H54 (cell line): ENCODE measurements at regions not wholly inside any gene's neighbourhood (a gene's known extent, or its start where the extent isn't known, plus 50 kb on each side); places are given as distances from the start of the nearest gene placed in this dataset.
"Not testable (repeated sequence)": the region's sequence is repeated elsewhere in the genome, so short reads cannot be mapped to it uniquely, and the experiment has no call there.

Source experiments
- DNase-seq: peaks from one replicate; pipeline ENCODE4 v3.0.0; 2011; ENCODE audit warnings: low spot score, mixed read lengths; ENCODE audit not compliant: insufficient read length
- FAIRE-seq: peaks from 3 replicates; lab custom pipeline; 2011; peaks lifted over from hg19 to GRCh38; lab: Jason Lieb, UNC
- POLR2A ChIP-seq: IDR thresholded peaks from 2 replicates; pipeline ENCODE4 v1.6.1; 2011; ENCODE audit warnings: low read depth, mild to moderate bottlenecking, low read length

DNA sequence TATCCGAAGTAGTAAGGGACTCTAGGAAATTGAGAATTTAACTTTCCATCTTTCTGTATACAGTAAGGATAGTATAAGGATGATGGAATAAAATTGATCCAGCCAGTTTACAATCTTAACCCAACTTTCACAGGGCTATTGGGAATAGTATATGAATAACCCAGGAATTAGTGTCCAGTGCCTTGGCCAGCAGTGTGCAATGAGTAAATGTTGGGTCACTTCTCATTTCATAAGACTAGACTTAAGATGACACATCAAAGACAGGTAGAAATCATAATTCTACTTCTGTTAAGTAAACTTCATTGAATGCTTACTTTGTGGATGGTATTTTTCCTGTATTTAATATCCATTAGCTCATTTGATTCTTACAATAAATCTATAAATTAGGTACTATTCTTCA, 949.6 kb upstream of the GOT2 start:
- TF ChIP-seq POLR2A = no peak
- DNase-seq (no peak), FAIRE-seq (no peak)

DNA sequence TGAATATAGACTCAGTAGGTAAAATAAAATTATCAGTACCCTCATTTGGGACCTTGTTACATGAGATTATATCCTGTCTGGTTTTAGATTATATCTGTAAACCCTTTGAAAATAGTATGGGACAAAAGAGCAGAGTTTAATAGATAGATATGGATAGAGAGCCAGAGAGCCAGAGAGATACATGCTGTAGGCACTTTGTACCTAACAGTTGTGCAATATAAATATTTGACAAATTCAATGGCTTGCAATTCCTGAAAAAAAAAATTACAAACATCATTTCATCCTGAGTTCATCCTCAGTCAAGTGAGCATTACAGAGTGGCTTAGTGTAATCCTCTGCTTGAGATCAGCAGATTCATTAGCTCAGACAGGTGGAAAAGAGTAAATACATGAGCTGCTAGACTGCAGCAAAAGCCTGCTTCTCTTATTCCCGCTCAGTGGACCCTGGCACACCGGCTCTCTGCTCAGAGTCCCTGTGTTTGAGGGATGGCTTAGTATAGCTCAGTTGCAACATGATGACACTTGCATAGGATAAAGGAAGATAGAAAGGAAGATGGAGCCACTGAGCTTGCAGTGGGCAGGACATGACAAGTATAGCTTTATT, 931.6 kb upstream of the GOT2 start:
- FAIRE-seq (no peak), DNase-seq (no peak)
- no peak for TF ChIP-seq POLR2A

DNA sequence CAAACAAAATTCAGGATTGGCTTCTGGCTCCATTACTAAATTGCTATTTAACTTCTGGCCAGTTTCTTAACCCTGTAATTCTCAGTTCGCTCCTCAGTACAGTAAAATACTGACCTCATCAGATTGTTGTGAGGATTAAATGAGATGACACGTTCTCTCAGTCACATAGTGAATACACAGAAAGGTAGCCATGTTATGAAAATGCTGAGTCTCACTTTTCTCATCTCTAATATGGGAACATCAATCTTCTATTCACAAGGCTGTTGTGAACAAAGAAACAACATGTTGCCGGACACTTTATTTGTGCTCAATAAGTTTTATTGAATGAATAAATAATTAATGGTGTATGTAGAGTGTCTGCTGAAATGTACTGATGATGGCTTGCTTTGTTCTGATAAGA, 924.5 kb upstream of the GOT2 start:
- no peak for FAIRE-seq

DNA sequence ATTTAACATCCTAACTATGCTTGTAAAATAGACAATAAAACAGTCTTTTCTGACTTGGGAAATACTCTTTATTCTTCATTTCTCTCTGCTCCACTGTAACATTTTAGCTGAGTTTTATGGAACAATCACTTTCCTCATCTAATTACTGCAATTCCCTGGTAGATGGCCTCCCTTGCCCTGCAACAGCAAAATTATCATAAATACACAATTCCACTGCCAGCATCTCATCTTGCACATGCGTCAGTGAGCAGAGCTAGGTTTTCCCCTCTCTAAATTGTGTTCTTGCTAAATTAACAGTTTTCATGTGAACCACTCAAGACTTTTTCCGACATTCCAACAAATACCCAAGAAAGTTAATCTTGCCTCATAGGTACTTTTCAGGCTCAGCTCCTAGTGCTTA, 920.9 kb upstream of the GOT2 start:
- FAIRE-seq = no peak
- no peak for DNase-seq
- TF ChIP-seq POLR2A = no peak

More for the DNA sequence above, 924.5 kb upstream of the GOT2 start:
- no peak for TF ChIP-seq POLR2A
- DNase-seq = no peak

DNA sequence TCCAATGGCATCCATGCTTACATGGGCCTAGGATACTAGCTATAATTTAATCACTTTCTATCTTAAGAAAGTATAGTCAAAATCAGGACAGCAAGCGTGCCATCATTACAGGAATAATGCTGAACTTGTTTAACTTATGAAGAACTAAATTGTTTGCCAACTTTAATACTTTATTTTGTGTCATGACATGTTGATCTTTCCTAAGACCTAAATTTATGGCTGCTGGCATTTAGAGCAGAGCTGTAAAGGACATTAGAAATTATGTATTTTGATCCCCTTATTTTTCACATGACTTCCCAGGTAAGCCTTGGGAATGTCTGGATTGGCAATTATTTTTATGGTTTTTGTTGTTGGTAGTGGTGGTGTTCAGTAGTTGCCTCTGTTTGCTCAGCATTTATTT, 920.3 kb upstream of the GOT2 start:
- FAIRE-seq (no peak), DNase-seq (no peak)
- TF ChIP-seq POLR2A = no peak

DNA sequence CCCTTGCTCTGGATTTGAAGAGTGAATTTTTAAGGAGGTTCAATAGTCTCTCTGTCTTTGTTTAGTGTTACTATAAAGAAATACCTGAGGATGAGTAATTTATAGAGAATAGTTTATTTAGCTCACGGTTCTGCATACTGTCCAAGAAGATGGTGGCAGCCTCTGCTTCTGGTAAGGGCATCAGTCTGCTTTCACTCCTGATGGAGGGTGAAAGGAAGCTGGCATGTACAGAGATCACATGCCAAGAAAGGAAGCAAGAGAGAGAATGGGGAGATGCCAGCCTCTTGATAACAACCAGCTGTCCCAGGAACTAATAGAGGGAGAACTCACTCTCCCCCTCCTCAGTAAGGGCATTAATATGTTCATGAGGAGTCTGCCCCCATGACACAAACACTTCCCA, 917.5 kb upstream of the GOT2 start:
- FAIRE-seq (no peak), DNase-seq (no peak)
- no peak for TF ChIP-seq POLR2A

DNA sequence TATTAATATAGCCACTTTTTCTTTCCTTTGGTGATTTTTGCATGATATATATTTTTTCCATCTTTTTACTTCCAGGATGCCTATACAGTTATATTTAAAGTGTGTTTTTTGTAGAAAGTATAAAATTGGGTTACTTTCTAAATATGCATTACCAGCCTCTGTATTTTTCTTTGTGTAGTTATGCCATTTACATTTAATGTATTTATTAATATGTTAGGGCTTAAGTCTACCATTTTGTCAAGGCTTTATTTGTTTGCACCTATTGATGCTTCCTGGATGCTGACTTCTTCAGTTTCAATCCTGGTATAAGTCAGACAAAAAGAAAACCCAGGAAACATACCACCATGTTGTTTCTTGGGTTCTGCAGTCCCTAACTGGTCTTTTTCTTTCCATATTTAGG, 911.1 kb upstream of the GOT2 start:
- no peak for TF ChIP-seq POLR2A
- DNase-seq (no peak), FAIRE-seq (no peak)

DNA sequence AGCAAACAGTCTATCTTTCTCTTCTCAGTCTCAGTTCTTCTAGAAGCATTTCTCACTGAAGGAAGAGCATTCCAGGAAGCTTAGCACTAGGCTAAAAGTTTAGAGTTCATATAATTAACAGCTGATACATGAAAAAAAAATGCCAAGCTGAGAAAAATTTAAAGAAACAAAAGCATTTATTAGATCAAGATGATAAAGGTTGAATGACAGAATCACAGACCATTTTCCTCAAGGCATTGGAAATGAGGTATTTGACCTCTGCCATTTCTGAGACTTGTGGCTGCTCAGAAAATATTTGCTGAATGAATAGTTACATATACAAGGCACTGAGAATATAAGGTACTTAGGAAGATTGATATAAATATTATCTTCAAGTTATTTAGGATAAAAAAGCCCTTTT, 901.6 kb upstream of the GOT2 start:
- no peak for TF ChIP-seq POLR2A
- FAIRE-seq (no peak), DNase-seq (no peak)

DNA sequence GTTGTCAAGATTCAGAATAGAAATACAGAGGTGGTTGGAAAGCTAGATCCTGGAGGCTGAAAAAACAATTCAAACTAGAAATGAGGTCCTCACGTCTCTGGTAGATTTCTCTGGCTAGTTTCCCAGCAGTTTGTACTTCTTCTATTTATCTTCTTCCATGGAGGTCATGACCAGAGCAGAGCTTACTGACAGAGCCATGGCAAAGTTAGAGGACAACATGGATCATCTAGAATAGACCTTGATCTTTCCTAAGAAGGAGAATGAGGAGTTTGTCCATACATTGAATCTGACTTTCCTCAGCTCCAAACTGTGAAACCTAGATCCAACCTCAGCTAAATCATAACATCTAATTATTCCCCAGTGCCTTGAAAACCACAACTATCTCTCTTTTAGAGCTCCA, 900.8 kb upstream of the GOT2 start:
- DNase-seq (no peak), FAIRE-seq (no peak)
- TF ChIP-seq POLR2A = no peak

DNA sequence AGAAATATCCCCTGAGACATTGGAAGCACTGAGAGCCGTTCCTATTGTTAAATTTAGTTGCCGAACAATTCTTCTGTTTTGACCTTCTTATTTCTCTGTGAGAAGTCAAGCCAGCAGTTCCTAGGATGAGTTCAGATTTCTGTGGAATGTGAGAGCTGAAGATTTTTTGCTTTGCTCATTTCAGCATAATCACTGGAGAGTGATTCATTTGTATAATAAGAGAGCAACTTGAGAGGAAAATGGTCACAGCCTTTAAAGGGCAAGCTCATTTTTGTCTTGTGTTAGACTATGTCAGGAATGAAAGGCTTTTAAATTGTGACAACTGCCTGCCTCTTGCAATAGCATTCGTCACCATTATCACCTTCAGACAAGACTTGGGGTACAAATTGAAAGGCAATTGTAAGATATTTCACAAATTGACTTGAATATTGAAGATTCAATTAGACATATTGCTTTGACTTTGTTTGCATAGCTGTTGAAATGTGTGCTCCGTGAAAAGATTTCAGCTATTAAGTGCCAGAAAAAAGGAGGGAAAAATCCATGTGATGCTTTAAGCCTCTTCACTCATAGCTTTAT, 900.0 kb upstream of the GOT2 start:
- FAIRE-seq (no peak), DNase-seq (no peak)
- TF ChIP-seq POLR2A = no peak

DNA sequence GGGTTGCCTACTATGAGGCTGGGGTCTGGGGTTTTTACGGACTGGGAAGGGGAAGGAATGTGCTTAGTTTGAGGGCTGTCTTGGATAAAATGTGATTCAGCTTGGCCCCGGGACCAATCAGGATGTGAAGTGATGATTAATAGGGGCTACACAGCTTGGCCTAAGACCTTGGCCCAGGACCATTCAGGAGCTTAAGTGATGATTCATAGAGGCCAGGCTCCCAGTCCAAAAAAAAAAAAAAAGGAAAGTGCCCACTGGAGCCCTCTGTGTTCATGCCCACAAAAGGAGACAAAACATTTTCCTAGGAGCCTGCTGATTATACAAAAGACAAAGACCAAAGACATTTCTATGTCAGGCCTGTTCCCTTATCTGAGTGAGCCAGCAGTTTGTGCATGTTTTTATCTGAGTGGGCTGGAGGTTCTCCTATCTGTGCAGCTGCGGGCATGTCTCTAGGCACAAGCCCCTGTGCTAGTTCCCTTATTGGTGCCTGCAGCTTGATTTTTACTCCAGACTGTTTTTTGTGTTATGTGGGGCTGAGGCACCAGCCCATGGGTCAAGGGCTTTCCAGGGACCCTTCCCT, 898.2 kb upstream of the GOT2 start:
- FAIRE-seq (no peak), DNase-seq (no peak)
- no peak for TF ChIP-seq POLR2A

DNA sequence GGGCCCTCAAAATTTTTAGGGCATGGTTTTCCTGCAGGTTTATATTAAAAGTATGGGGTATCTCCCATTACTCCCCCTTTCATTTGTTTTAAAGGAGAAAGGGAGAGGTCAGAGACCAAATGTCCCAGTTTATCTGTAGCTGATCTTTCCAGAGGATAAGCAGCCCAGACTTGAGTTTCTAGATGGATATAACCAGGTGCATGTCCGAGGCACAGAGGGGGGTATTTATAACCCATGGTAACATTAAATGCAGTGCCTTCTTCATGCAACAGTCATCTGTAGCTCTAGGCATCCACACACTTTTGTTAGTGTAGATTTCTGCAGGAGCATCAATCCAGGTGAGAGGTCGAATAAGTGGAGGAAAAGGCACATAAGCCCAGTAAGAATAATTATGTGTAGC, 890.3 kb upstream of the GOT2 start:
- not testable (repeated sequence) for DNase-seq, FAIRE-seq

DNA sequence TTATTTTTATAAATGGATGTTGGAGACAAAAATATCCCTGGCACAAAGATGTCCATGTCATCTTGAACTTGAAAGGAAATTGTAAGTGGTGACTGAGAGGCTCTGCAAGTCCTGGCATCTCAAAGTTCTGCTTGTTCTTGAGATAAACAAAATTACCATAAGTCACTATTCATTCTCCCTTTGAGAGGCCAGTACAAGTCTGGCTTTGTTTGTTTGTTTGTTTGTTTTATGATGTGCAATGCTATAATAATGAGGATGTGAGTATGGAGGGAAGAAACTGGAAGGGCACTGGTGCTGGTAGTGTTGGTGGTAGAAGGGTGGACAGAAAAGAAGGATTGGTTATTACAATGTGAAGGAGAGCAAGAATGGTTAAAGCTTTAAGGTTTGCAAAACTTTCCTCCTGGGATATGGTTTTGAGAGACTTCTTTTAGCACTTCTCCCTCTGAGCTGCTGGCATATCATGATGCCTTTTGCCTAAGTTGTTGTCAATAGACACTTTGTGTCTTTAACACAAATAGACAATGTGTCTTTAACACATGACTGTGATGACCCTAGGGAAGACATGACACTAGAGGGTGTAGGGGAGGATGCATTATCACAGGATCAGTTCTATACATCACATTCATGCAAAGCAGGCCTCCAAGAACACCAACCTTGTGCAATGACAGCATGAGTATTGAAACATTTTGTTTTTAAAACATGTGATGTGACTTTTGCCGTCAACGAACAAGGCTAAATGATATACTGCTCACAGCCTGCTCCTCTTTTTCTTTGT, 880.5 kb upstream of the GOT2 start:
- FAIRE-seq = no peak

DNA sequence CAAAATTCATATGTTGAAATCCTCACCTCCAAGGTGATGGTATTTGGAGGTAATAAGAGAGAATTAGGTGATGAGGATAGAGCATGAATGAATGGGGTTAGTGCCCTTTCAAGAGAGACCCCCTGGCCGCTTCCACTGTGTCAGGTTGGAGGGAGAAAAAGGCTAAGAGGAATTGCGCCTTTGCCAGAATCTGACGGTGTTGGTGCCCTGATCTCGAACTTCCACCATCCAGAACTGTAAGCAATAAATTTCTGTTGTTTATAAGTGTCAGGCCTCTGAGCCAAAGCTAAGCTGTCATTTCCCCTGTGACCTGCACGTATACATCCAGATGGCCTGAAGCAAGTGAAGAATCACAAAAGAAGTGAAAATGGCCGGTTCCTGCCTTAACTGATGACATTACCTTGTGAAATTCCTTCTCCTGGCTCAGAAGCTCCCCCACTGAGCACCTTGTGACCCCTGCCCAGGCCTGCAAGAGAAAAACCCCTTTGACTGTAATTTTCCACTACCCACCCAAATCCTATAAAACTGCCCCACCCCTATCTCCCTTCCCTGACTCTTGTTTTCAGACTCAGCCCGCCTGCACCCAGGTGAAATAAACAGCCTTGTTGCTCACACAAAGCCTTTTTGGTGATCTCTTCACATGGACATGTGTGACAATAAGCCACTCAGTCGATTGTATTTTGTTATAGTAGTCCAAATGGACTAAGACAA, 878.9 kb upstream of the GOT2 start:
- not testable (repeated sequence) for FAIRE-seq, DNase-seq

More for the DNA sequence above, 880.5 kb upstream of the GOT2 start:
- DNase-seq = no peak
- TF ChIP-seq POLR2A = no peak

DNA sequence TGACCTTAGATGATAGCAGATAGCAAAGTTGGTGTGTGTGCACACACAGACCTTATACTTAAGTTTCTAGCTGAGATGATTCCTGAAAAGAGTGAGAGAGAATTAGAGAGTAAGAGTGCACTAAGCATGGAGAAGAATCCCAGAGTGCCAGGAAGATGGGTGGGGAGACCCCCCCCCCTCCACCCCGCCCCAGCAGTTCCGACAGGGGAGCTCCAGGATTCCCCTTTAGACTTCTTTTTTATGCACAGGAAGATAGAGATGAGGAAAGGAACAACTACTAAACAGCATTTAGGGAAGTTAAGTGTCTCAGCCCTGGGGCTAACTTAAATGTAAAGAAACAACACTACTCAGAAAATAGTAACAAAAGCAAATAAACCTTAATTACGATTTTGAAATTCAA, 878.0 kb upstream of the GOT2 start:
- FAIRE-seq (no peak), DNase-seq (no peak)
- TF ChIP-seq POLR2A = no peak
